Breast epithelium (tissue), 3 donors: ENCODE measurements at regions not wholly inside any gene's neighbourhood (a gene's known extent, or its start where the extent isn't known, plus 50 kb on each side); places are given as distances from the start of the nearest gene placed in this dataset.

Source experiments
- POLR2A ChIP-seq: fragments of 450-650 bp; IDR thresholded peaks from one replicate; pipeline ENCODE4 v1.6.1; 2016; ENCODE audit warnings: antibody characterized with exemption, mild to moderate bottlenecking, moderate library complexity
- POLR2AphosphoS5 ChIP-seq, 3 donors: sonication (generic); formaldehyde crosslinking; IDR thresholded peaks; one replicate each; pipeline ENCODE4 v1.6.1; 2017; ENCODE audit warnings: antibody characterized with exemption in 3 of 3
- TF ChIP-seq, protein P1 (sequence below), 3 donors: fragments of 450-650 bp; IDR thresholded peaks; one replicate each; pipeline ENCODE4 v1.5.1; 2016 to 2017; ENCODE audit warnings: antibody characterized with exemption in 3 of 3, mild to moderate bottlenecking in 3 of 3, moderate library complexity in 3 of 3

DNA sequence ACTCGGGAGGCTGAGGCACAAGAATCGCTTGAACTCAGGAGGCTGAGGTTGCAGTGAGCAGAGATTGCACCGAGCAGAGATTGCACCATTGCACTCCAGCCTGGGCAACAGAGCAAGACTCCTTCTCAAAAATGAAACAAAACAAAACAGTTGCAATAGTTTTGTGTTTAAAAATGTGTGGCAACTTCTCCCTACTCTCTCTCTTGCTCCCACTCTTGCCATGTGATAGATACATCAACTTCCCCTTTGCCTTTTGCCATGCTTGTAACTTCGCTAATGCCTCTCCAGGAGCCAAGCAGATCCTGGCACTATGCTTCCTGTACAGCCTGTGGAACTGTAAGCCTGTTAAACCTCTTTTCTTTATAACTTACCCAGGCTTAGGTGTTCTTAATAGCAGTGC is 52.5 kb upstream of the INTU start:
- no peak for TF ChIP-seq POLR2AphosphoS5 (IDR thresholded peaks at IDR 0.05)
- TF ChIP-seq, protein P1, sequence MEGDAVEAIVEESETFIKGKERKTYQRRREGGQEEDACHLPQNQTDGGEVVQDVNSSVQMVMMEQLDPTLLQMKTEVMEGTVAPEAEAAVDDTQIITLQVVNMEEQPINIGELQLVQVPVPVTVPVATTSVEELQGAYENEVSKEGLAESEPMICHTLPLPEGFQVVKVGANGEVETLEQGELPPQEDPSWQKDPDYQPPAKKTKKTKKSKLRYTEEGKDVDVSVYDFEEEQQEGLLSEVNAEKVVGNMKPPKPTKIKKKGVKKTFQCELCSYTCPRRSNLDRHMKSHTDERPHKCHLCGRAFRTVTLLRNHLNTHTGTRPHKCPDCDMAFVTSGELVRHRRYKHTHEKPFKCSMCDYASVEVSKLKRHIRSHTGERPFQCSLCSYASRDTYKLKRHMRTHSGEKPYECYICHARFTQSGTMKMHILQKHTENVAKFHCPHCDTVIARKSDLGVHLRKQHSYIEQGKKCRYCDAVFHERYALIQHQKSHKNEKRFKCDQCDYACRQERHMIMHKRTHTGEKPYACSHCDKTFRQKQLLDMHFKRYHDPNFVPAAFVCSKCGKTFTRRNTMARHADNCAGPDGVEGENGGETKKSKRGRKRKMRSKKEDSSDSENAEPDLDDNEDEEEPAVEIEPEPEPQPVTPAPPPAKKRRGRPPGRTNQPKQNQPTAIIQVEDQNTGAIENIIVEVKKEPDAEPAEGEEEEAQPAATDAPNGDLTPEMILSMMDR (IDR thresholded peaks at IDR 0.05) = no peak
- no peak for TF ChIP-seq POLR2A
